PFSK-1 (cell line): ENCODE measurements at regions not wholly inside any gene's neighbourhood (a gene's known extent, or its start where the extent isn't known, plus 50 kb on each side); places are given as distances from the start of the nearest gene placed in this dataset.

Source experiments
- POLR2AphosphoS5 ChIP-seq: IDR thresholded peaks from 2 replicates; pipeline ENCODE4 v1.6.1; 2012; ENCODE audit warnings: low read depth, mild to moderate bottlenecking, control low read depth, low read length, moderate library complexity
- TF ChIP-seq, protein P1 (sequence below), 2 experiments: IDR thresholded peaks; 2 replicates each; pipeline versions ENCODE4 v1.6.1 to v1.8.0; 2011 to 2012; ENCODE audit warnings: low read depth in 2 of 2, low read length in 2 of 2, control low read depth in 1 of 2, inconsistent platforms in 1 of 2, mild to moderate bottlenecking in 1 of 2, moderate library complexity in 1 of 2; ENCODE audit not compliant: insufficient read depth in 1 of 2

DNA sequence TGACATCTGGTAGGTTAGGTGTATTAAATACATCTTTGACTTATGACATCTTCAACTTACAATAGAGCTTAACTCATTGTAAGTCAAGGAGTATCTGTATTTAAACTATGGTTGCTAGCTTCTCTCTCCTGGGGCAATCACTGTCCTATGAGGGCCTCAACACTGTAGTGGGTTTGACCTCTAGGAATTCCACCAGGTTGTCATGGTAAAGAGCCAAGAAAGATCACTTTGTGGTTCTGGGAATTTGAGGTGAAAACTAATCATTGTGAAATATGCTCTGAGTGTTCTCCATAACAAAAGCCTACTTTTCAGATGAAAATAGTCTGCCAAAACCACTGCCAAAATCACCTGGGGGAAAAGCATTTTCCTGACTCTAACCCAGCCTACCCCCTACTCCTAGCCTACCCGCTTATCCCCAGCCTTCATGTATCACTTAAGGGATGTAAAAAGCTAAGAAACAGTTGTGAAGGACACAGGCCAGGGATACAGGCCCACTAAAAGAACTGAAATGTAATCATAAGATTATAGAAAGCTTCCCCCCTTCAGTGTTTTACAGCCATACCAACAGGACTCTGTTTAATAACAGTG lies 723.8 kb downstream of the MECOM start:
- TF ChIP-seq, protein P1, sequence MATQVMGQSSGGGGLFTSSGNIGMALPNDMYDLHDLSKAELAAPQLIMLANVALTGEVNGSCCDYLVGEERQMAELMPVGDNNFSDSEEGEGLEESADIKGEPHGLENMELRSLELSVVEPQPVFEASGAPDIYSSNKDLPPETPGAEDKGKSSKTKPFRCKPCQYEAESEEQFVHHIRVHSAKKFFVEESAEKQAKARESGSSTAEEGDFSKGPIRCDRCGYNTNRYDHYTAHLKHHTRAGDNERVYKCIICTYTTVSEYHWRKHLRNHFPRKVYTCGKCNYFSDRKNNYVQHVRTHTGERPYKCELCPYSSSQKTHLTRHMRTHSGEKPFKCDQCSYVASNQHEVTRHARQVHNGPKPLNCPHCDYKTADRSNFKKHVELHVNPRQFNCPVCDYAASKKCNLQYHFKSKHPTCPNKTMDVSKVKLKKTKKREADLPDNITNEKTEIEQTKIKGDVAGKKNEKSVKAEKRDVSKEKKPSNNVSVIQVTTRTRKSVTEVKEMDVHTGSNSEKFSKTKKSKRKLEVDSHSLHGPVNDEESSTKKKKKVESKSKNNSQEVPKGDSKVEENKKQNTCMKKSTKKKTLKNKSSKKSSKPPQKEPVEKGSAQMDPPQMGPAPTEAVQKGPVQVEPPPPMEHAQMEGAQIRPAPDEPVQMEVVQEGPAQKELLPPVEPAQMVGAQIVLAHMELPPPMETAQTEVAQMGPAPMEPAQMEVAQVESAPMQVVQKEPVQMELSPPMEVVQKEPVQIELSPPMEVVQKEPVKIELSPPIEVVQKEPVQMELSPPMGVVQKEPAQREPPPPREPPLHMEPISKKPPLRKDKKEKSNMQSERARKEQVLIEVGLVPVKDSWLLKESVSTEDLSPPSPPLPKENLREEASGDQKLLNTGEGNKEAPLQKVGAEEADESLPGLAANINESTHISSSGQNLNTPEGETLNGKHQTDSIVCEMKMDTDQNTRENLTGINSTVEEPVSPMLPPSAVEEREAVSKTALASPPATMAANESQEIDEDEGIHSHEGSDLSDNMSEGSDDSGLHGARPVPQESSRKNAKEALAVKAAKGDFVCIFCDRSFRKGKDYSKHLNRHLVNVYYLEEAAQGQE (IDR thresholded peaks at IDR 0.05; ENCODE audit: insufficient read depth in 1 of 2, low read depth in 2 of 2, low read length in 2 of 2): no peak
- TF ChIP-seq POLR2AphosphoS5: no peak
